DOHH2 (cell line): ENCODE measurements at regions not wholly inside any gene's neighbourhood (a gene's known extent, or its start where the extent isn't known, plus 50 kb on each side); places are given as distances from the start of the nearest gene placed in this dataset.

ENCODE experiments used
- CTCF ChIP-seq: fragments of 200-600 bp; sonication (generic); IDR thresholded peaks from one replicate; pipeline ENCODE4 v1.5.1; 2014; ENCODE audit warnings: antibody characterized with exemption, mild to moderate bottlenecking, low read depth, low read length; ENCODE audit not compliant: poor library complexity, severe bottlenecking
- EZH2phosphoT487 ChIP-seq: fragments of 200-600 bp; sonication (generic); IDR thresholded peaks from 2 replicates; pipeline ENCODE4 v1.6.1; 2017; ENCODE audit warnings: borderline replicate concordance, mild to moderate bottlenecking, antibody characterized with exemption, low read length, moderate library complexity, mixed read lengths

GRCh38 chr3:10581251-10581650, 75.9 kb upstream of the ATP2B2 start:
- TF ChIP-seq CTCF (no peak), EZH2phosphoT487 (no peak)
